ENCODE measurements at regions not wholly inside any gene's neighbourhood (a gene's known extent, or its start where the extent isn't known, plus 50 kb on each side); places are given as distances from the start of the nearest gene placed in this dataset.

GRCh38 chr9:27967210-27967609, 393.9 kb upstream of the C9orf72 start:
- H3K4me3 ChIP-seq (ENCODE audit: low read length): no peak overlapping the region
- TF ChIP-seq CTCF (conservative IDR thresholded peaks at IDR 0.05; ENCODE audit: low read length): no peak
- DNase-seq (ENCODE audit: low read depth): no peak

- no peak for DNase-seq (ENCODE audit: low read depth)
- TF ChIP-seq CTCF (conservative IDR thresholded peaks at IDR 0.05; ENCODE audit: low read length): no peak
Observed at GRCh38 chr9:27977931-27978330, 404.6 kb upstream of the C9orf72 start.

GRCh38 chr9:27985714-27986113, 412.4 kb upstream of the C9orf72 start:
- no peak for TF ChIP-seq CTCF (conservative IDR thresholded peaks at IDR 0.05; ENCODE audit: low read length)
- no peak for DNase-seq (ENCODE audit: low read depth)
- H3K4me3 ChIP-seq (ENCODE audit: low read length): no peak overlapping the region

More at GRCh38 chr9:27977931-27978330, 404.6 kb upstream of the C9orf72 start:
- H3K4me3 ChIP-seq (ENCODE audit: low read length): no peak overlapping the region

GRCh38 chr9:27990524-27990923, 417.2 kb upstream of the C9orf72 start:
- no peak overlapping the region for H3K4me3 ChIP-seq (ENCODE audit: low read length)
- TF ChIP-seq CTCF (conservative IDR thresholded peaks at IDR 0.05; ENCODE audit: low read length): no peak
- DNase-seq (ENCODE audit: low read depth): no peak

GRCh38 chr9:27991221-27991620, 417.9 kb upstream of the C9orf72 start:
- TF ChIP-seq CTCF (conservative IDR thresholded peaks at IDR 0.05; ENCODE audit: low read length): no peak
- H3K4me3 ChIP-seq (ENCODE audit: low read length): no peak overlapping the region
- no peak for DNase-seq (ENCODE audit: low read depth)

- H3K4me3 ChIP-seq (ENCODE audit: low read length): no peak overlapping the region
- no peak for DNase-seq (ENCODE audit: low read depth)
- TF ChIP-seq CTCF (conservative IDR thresholded peaks at IDR 0.05; ENCODE audit: low read length): no peak
Observed at GRCh38 chr9:28001096-28001495, 427.8 kb upstream of the C9orf72 start.

GRCh38 chr9:28004900-28005299, 431.6 kb upstream of the C9orf72 start:
- H3K4me3 ChIP-seq (ENCODE audit: low read length): no peak overlapping the region
- DNase-seq (ENCODE audit: low read depth): no peak
- TF ChIP-seq CTCF (conservative IDR thresholded peaks at IDR 0.05; ENCODE audit: low read length): no peak

Measured in AG10803 (cell line).